Calu3 (cell line): ENCODE measurements at regions not wholly inside any gene's neighbourhood (a gene's known extent, or its start where the extent isn't known, plus 50 kb on each side); places are given as distances from the start of the nearest gene placed in this dataset.
A peak's percentile ranks its signal among the peaks of the same experiment; 100 is the strongest.

Experiments
- BruUV-seq: library from RNA; stranded (reverse); fragments of 400-500 nt; replicated peaks from 2 replicates; lab custom pipeline; 2021; lab: Mats Ljungman, UMichigan
- CTCF ChIA-PET: fragments of 300-600 bp; sonication (Branson Sonifier 250); formaldehyde crosslinking; loops from one replicate; lab custom pipeline; 2022; ENCODE audit warnings: antibody characterized with exemption; lab: Charles Lee
- DNase-seq: peaks from one replicate; pipeline ENCODE4 v3.0.0; 2022
- H3K27ac Mint-ChIP-seq: one replicate; pipeline ENCODE4 v1.8.0; 2022; ENCODE audit warnings: mixed read lengths; ENCODE audit not compliant: unreplicated experiment
- H3K27me3 Mint-ChIP-seq: one replicate; pipeline ENCODE4 v1.8.0; 2022; ENCODE audit warnings: mixed read lengths; ENCODE audit not compliant: unreplicated experiment
- H3K36me3 Mint-ChIP-seq: one replicate; pipeline ENCODE4 v1.8.0; 2022; ENCODE audit warnings: mild to moderate bottlenecking, moderate library complexity, mixed read lengths; ENCODE audit not compliant: insufficient read depth, unreplicated experiment
- H3K4me1 Mint-ChIP-seq: one replicate; pipeline ENCODE4 v1.8.0; 2022; ENCODE audit warnings: mild to moderate bottlenecking, low read depth, mixed read lengths; ENCODE audit not compliant: unreplicated experiment
- H3K4me3 Mint-ChIP-seq: one replicate; pipeline ENCODE4 v1.8.0; 2022; ENCODE audit warnings: mild to moderate bottlenecking, low read depth, moderate library complexity, mixed read lengths; ENCODE audit not compliant: unreplicated experiment
- H3K9me3 Mint-ChIP-seq: one replicate; pipeline ENCODE4 v1.8.0; 2022; ENCODE audit warnings: low read depth, mixed read lengths; ENCODE audit not compliant: unreplicated experiment
- CTCF ChIP-seq: fragments of 200-600 bp; IDR thresholded peaks from one replicate; pipeline ENCODE4 v1.8.0; 2022; ENCODE audit warnings: antibody characterized with exemption; ENCODE audit not compliant: unreplicated experiment
- intact Hi-C: fragments of 100-400 bp; cut with micrococcal nuclease; formaldehyde crosslinking; loops from one replicate; pipeline ENCODE4 v1.10.0; 2022; ENCODE audit not compliant: unreplicated experiment

GRCh38 chr2:109736177-109736827 is 57.8 kb upstream of the RGPD5 start:
- peak; percentile 79 for TF ChIP-seq CTCF
- CTCF ChIA-PET = interaction anchor here (1.1 to 1.4 kb wide), 2 partner anchors 37 to 191 kb away, joined by 4 to 12 read pairs; no protein-coding TSS in a partner anchor
- peak; percentile 54 for DNase-seq
- no peaks in the 10 kb centered on the region for H3K4me1 Mint-ChIP-seq
- no peaks in the 10 kb centered on the region for H3K27me3 Mint-ChIP-seq
- intact Hi-C loops = loop anchor here (1.0 to 2.0 kb wide), 2 partner anchors 126 to 190 kb away; no protein-coding TSS in a partner anchor
- H3K27ac Mint-ChIP-seq = no peak overlapping the region
- no peak overlapping the region for H3K4me3 Mint-ChIP-seq
- H3K36me3 Mint-ChIP-seq = no peaks in the 10 kb centered on the region
- H3K9me3 Mint-ChIP-seq = no peaks in the 10 kb centered on the region
- BruUV-seq = no TSS peak
